Activated CD8-positive, alpha-beta memory T cell treated with anti-CD3 and anti-CD28 coated beads for 48 hours (primary cell): ENCODE measurements at regions not wholly inside any gene's neighbourhood (a gene's known extent, or its start where the extent isn't known, plus 50 kb on each side); places are given as distances from the start of the nearest gene placed in this dataset.
"Not testable (repeated sequence)": the region's sequence is repeated elsewhere in the genome, so short reads cannot be mapped to it uniquely, and the experiment has no call there.

Experiments used
- DNase-seq, 3 experiments: peaks; one replicate each; pipeline ENCODE4 v3.0.0-alpha.2; 2020; ENCODE audit warnings: low read depth in 2 of 3, low spot score in 2 of 3

DNA sequence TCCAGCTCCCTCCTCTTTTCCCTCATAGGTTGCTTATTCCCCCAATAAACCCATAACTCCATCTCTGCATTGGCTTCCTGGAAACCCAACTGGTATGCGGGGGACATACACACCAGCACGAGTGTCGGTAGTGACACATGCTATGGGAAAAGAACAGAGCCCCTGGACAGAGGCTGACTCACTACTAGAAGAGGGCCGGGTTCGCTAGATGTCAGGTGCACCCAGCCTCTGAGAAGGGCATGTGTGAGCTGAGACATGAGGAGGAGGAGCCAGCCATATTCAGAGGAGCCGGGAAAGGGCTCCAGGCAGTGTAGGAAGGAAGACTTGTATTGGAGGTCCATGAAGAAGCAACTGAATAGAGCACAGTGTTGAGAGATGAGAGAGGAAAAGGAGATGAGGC, 241.1 kb downstream of the SOX9 start:
- DNase-seq: no peak

DNA sequence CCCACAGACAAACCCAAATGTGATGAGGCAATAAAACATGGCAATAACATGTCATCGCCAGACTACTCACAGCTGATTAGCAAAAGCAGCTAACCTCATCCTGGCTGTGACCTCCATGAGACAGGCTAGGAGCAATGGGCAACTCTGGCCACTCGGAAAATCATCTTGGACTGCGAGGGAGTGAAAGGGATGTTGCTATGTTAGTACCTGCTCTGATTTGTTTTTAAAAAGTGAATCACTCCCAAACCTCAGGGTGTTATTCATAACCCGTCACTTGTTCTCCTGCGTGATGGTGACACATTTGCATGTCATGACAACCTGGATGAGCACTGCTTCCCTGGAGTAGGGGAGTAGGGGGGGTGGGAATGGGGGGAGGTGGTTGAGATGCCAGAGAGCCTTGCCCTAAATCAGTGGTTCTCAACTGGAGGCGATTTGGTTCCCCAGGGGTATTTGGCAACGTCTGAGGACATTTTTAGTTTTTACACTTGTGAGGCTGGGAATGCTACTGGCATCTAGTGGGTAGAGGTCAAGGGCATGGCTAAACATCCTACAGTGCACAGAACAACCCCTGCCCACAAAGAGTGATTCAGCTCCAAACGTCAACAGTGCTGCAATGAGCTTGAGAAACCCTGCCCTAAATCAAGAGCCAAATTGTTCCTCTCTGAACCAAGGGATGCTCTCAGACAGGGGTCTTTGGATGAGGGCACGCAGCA, 241.7 kb downstream of the SOX9 start:
- no peak for DNase-seq

DNA sequence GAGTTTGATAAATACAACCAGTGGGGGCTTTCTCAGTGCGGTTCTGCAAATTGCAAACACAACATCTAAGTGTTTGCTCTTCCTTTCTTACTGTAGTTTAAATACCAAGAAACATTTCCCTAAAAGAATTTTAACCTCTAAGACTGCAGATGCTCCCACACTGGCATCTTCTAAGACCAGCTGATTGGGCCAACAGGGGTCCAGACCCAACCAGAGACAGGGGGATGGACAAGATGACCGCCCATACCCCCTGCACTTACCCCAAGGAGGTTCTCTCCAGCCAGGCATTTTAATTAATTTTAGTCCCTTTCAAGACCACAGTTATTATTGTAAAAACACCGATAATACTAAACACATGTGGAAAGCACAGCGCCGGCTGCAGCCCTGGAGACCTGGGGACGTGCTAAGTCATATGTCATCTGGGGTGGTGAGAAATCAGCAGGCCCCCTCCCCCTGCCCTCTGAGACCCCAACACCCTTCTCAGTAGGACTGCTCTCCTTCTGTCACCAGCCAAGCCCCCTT, 242.3 kb downstream of the SOX9 start:
- no peak for DNase-seq

DNA sequence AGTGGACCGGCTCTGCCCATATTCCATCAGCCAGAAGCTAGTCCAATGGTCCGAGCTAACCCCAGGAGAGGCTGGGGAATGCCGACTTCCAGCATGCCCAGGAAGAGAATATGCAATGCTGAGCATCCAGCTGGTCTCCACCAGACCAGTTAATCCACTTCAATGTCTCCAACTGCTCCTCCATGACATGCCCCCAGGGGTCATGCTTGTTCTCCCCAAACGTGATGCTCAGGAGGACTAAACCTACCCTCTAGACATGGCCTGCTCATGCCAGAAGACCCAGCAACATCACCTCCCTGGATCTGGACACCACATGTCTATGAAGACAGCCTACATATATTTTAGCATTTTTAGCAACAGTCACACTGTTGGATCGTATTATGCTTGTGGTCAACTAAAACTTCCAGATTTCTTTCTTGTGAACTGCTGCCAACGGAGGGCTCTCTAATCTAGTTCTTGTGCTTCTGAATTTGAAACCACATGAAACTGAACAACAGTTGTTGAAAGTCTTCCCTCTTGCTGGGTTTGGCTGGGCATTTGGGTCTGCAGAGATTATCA, 245.1 kb downstream of the SOX9 start:
- DNase-seq: no peak

DNA sequence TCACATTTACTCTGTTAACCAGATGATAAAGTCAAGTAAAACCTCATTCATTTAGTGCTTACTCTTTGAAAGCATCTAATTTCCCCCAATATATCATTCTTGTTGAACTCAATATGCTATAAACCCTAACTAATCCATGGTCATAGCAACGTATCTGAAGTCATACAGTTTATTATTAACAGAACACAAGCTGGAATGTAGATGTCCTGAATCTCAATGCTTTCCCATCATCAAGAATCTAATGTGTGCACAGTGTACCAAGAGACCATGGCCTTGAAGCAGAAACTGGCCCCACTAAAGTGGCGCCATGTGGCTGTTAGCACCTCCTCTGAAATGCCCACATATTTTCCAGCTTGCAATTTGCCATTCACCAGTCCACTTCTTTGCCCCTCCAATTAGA, 245.8 kb downstream of the SOX9 start:
- DNase-seq: no peak

DNA sequence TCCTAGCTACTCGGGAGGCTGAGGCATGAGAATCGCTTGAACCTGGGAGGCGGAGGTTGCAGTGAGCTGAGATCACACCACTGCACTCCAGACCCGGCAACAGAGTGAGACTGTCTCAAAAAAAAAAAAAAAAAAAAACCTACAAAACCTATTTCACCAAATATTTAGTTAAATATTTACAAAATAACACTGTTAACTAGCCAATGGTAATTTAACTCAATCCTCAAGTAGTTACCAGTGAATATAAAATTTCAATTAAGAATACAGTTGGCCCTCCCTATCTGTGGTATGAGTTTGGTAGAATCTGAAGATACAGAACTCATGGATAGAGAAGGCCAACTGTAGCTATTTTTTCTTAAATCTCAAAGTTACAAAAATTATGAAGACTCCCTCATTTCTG, 247.4 kb downstream of the SOX9 start:
- DNase-seq: no peak

DNA sequence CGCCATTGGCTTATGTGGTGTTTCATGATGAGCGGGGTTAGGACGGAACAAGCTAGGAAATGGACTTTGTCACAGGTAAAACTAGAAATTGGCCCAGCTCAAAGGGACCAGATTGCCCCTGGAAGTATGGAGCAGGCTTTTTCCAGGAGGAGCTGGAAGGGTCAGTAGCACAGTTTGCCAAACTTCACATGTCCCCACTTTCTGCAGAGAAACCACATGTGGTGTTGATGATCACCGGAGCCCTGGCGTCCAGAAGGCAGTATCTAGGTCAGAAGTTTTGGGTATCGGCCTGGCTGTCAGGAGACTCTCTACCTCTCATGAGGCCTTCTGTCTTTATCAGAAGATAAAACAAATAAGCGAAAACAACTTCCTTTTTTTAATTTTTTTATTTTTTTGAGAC, 248.5 kb downstream of the SOX9 start:
- no peak for DNase-seq

DNA sequence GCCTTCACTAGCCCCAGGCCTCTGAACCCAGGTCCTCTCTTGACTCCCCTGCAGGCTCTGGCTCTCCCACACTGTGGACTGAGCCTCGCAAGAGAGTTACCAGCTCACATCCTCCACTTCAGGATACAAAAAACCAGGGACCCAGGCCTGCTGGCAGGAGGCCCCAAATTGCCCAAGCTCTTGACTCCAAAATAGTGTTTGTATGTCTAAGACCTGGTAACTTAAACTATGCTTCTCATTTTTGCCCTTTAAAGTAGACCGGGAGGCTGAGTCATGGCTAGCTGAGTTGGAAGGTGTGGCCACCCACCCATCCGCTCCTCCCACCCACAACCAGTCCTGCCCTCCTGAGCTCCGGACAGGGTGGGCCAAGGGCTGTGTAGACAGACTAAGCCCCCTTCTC, 250.0 kb downstream of the SOX9 start:
- DNase-seq: no peak

DNA sequence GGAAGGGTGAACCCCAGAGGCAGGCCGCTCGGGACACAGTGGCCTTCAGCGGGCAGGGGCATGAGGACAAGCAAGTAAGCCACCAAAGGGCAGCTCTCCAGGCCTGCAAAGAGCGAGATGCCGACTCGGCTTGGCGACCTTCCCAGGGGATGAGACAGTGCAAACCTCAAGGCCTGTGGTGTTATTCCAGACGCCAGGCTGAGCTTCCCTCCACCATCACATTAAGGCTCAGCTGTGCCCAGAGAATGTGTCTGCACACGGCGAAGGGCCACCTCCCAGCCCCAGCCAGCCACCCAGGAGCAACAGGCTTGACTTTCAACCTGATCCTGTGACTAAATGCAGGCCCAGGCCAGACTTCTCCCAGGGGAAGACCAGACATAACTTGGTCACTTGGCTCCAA, 251.4 kb downstream of the SOX9 start:
- DNase-seq: no peak

DNA sequence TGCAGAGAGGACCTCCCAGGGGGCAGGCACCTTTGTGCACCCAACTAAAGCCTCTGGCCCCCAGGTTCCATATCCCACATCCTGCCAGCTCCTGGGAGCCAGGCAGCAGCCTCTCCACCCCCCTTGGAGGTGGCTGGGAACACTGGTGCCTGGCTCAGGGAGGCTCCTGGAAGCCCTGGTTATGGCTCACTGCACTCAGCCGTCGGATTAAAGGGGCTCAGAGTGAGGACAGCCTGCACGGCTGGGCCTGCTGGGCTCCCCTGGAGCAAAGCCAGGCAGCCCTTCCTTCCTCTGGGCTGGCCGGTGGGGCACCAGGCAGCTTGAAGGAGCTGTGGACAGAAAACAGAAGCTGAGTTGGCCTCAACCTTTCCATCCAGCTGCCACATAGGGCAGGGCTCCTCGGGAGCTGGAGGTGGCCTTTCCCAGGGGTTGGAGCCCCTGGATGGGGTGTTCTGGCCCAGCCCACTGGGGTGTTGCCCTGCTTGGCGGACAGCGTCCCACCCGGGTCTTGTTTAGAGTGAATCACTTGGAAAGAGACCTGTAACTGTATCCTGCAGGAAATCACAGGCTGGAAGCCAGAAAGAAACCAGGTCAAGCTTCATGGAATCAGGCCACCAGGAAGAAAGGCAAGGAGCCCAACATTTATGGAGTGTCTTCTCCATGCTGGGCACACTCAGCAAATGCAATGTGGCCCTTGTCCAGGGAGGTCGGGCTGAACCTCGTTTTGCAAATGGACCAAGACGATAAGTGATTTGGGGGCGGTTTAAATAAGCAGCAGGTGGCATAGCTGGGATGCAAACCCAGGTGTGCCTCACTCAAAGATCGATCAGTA, 253.3 kb downstream of the SOX9 start:
- no peak for DNase-seq

DNA sequence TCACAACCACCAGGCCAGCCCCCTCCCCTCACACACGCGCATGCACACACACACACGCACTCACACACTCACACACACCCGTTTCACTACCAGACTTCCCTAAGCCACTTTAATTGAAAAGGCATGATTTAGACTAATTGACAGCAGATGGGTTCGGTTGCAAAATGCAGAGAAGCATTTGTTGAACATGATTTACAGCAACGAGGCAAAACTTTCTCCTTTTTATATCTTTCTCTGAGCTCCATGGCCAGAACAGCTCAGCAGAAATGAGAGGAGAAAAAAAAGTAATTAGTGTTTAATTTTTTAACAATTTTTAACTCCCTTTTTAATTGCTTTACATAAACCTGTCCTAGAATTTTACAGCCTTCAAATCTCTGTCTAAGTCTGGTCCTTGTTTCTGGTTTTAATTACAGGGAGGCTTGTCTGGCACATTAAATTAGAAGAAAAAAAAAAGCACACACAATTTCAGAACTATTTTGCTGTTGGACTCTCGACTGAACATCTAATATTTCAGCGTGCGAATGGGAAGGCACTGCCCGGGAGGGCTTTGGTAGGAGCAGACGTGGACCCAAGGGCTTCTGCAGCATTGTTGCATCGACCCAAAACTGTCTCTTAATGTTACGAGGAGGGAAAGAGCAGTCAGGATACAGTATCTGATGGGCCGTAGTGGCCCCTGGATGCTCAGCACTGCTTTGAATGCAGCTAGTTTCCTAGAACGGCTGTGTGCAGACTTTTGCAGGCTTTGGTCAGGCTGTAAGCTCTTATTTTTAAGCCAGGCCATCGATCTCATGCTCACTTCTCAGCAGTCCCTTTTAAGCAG, 255.9 kb downstream of the SOX9 start:
- DNase-seq: no peak

DNA sequence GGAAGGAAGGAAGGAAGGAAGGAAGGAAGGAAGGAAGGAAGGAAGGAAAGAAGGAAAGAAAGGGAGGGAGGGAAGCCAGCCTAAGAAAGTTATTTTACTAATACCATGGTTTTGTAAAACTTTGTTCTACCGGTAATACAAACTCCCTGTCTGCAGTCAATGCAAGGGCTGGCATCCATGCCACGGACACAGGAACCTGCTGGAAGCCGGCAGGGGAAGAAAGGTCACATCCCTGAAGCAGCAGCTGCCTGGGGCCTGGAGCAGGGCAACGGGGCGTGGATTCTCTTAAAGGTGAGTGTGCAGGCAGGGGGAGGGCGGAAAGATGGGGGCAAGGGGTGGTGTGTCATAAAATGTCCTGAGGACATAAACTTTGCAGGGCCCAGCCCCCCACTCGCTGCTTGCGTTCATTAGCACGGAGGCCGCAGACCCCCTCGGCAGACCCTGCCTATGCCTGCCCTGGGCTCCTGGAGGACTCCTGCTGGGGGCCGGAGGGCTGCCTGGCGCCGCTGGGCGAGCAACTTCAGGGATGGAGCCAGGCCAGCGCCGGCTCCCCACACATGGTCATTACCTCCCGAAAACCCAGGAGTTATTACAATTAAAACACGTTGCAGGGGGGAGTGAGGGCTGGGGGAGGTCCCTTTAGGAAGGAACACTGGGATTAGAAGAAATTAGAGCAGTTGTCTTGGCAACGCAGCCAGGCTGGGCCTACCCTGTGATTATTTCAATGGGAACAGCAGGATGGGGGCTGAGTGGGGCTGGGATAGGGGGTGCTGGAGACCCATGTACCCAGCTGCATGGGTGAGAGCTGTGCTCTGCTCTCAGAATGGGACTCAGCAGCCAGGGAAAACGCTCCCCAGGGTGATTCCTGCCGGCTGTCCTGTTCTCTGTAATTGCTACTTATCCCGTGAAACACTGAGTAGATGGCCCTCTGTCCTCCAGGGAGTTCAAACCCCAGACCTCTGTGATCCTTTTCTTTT, 257.9 kb downstream of the SOX9 start:
- no peak for DNase-seq

DNA sequence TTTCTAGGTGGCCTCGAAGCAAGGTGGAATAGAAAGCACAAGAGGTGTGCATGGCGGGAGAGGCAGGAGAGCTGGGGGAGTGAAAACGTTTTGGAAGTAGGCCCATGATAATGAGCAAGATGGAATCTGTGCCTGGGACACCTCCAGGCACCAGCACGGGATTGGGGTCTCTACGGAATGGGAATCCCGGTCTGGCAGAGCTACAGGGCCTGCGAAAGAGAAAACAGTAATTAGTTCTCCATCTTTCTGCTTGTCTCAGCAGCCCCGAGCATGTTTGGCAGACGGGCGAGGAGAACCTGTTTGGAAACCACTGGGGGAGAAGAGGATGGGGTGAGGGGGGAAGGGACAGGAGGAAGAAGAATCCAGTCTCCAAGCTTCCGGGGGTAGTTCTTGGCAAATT, 258.7 kb downstream of the SOX9 start:
- no peak for DNase-seq

DNA sequence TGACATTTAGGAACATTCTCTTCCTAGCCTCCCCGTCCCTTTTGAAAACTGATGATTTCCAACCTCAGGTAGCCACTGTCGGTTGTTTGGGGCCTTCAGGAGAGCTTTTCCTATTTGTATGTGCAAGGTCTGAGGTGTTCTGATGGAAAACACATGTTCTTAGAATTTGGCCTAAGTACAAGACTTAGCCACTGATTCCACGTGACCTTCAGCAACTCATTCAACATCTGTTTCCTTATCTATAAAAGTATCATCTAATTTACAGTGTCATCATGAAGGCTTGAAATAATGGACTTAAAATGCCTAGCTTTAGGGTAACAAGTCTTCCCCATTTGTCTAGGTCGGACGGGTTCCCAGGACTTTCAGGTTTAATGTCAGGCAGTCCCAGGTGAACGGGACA, 259.3 kb downstream of the SOX9 start:
- DNase-seq: no peak

DNA sequence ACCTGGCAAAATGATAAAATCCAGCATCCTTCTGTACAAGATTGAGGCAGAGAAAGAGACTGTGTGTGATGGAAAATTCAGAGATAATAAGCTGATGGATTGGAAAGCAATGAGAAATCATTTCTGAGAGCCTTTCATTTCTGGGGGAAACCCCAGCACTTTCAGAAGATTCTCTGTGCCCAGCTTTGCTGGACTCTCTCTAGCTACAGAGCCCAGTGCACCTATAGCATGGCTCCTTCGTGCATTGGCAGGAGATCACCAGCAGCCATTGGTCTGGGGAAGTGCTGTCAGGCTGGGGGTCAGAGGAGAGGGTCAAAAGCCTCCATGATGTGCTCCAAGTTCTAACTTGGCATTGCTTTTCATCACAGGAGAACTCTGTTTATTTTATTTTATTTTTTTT, 259.9 kb downstream of the SOX9 start:
- DNase-seq: no peak

DNA sequence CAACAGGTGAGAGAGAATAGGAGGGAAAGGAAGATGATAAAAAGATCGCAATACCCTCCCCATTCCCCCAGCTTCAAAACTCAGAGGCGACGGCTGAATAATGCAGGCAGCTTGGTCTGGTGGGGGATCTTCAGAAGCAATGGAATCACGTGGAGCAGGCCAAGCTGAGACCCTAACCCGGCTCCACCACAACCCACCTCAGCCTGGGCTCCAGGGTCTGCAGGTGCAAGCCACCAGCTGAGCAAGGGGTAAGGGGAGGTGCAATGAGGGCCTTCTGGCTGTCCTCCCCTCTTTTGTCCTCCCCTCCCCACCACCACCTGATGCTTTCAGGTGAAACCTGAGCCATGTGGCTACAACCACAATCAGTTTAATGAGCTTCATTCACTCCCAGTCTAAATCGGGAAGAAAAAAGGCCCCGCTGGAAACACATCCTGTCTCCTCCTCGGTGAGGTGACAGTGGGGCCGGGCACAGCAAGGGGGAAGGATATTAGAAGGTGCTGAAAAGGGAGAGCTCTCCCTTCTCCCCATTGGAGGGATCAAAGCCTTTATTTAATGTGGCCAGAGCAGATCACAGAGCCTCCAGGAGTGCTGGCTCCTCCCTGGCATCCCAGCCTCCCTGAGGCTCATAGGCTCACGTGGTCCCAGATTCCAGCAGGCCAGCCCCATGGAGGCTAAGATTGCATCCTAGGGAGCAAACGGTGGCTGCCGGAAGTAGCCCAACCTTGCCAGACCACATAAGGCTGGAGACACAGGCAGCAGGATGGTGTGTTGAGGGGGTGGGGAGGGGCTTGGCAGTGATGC, 261.0 kb downstream of the SOX9 start:
- DNase-seq: no peak

DNA sequence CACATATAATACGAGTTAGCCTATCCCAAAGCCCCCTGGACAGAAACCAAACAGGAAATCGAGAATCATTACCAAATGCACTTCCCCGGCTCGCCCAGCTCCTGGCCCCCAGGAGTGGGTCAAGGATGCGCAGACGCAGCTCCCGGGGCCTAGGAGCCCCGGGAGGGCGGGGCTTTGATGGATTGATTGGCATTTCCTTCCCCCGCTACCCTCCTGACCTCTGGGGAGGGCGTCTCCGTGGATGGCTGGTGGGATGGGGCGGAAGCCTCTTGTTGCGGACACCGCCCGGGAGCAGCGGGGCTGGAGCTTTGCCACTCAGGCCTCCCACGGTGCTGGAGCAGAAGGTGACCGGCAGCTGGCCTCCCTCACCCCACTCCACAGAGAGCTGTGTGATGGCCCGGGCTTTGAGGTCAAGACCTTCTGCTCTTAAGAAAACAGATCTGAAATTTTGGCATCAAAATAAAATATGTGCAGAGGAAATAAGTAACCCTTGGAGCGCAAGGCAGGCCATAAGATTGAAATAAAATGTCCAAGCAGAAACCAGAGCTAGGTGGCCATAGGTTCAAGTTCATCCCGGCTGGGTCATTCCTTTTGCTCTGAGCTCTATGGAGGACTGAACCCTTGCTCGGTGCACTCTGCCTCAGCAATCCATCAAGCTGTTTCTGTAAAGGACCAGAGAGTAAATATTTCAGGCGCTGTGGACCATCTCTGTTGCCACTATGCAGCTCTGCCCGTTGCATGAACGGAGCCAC, 262.3 kb downstream of the SOX9 start:
- DNase-seq: no peak

DNA sequence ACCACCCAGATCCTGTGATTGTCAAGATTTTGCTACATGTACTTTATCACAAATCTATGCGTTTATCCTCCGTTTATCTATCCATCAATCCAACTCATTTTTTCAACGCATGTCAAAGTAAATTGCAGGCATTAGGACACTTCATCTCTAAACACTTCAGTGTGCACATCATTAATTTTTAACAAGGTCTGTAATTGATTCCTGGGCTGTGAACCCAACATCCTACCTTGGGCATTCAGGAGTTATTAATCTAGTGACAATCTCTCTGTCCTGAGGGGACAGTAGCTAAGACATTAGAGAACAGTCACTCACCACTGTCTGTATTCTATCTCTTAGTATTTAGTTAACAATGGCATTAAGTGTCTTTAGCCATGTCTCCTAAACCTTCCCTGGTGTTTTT, 264.7 kb downstream of the SOX9 start:
- DNase-seq: no peak

DNA sequence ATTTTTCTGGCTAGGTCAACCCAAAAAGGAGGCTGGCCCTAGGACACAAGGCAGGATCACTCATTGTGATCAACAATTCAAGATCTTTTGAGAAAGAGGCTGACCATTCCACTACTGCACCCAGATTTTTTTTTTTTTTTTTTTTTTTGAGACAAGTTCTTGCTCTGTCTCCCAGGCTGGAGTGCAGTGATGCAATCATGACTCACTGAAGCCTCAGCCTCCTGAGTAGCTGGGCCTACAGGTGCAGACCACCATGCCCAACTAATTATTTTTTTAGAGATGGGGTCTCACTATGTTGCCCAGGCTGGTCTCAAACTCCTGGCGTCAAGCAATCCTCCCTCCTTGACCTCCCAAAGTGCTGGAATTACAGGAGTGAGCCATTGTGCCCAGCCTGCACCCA, 265.4 kb downstream of the SOX9 start:
- DNase-seq: not testable (repeated sequence)
